Panc1 (cell line): ENCODE measurements at regions not wholly inside any gene's neighbourhood (a gene's known extent, or its start where the extent isn't known, plus 50 kb on each side); places are given as distances from the start of the nearest gene placed in this dataset.

Experiments used
- ATAC-seq: fragments of 200-7000 bp; cut with Tn5 transposase; 2 replicates; pipeline ENCODE4 v1.9.1; 2020; ENCODE audit warnings: mild to moderate bottlenecking, moderate library complexity
- BruUV-seq: library from RNA; stranded (reverse); fragments of 400-500 nt; replicated peaks from 2 replicates; lab custom pipeline; 2021; lab: Mats Ljungman, UMichigan
- CTCF ChIA-PET: fragments of 300-600 bp; sonication (Branson Sonifier 250); formaldehyde crosslinking; loops from one replicate; lab custom pipeline; 2022; ENCODE audit warnings: antibody characterized with exemption; lab: Charles Lee
- POLR2A ChIA-PET: fragments of 300-600 bp; sonication (Branson Sonifier 250); formaldehyde crosslinking; loops from one replicate; lab custom pipeline; 2022; ENCODE audit warnings: antibody characterized with exemption; lab: Charles Lee
- DNase-seq: peaks from one replicate; pipeline ENCODE4 v3.0.0-alpha.2; 2010; ENCODE audit warnings: low read depth, low spot score
- H3K27ac ChIP-seq: 2 replicates; pipeline ENCODE4 v1.5.1; 2011; ENCODE audit warnings: mild to moderate bottlenecking, low read length, inconsistent platforms
- H3K27me3 ChIP-seq: fragments of 200-500 bp; sonication (Bioruptor generic); 2 replicates; pipeline ENCODE4 v1.6.0; 2014; ENCODE audit warnings: low read length, inconsistent platforms; ENCODE audit not compliant: control insufficient read depth, insufficient read depth
- H3K36me3 ChIP-seq: fragments of 200-500 bp; sonication (Bioruptor generic); 2 replicates; pipeline ENCODE4 v1.5.1; 2014; ENCODE audit warnings: inconsistent platforms, mild to moderate bottlenecking, low read length, moderate library complexity; ENCODE audit not compliant: control insufficient read depth, insufficient read depth
- H3K4me1 ChIP-seq: 2 replicates; pipeline ENCODE4 v1.5.1; 2011; ENCODE audit warnings: inconsistent platforms, mild to moderate bottlenecking, low read length, moderate library complexity; ENCODE audit not compliant: control insufficient read depth, insufficient read depth
- H3K4me3 ChIP-seq, 2 experiments: 2 replicates each; pipeline ENCODE4 v1.5.1; 2011 to 2012; ENCODE audit warnings: low read depth in 2 of 2, low read length in 2 of 2, mild to moderate bottlenecking in 2 of 2, inconsistent platforms in 1 of 2, moderate library complexity in 1 of 2
- H3K9me3 ChIP-seq: fragments of 200-500 bp; sonication (Bioruptor generic); 2 replicates; pipeline ENCODE4 v1.5.1; 2014; ENCODE audit warnings: low read depth, mild to moderate bottlenecking, inconsistent platforms, low read length, moderate library complexity; ENCODE audit not compliant: control insufficient read depth, insufficient read depth
- POLR2AphosphoS5 ChIP-seq: IDR thresholded peaks from 2 replicates; pipeline ENCODE4 v1.6.1; 2012; ENCODE audit warnings: mild to moderate bottlenecking, low read depth, low read length, moderate library complexity
- SIN3A ChIP-seq: IDR thresholded peaks from 2 replicates; pipeline ENCODE4 v1.6.1; 2012; ENCODE audit warnings: low read depth, mild to moderate bottlenecking, low read length, moderate library complexity, borderline replicate concordance; ENCODE audit not compliant: insufficient read depth
- TCF7L2 ChIP-seq: IDR thresholded peaks from 2 replicates; pipeline ENCODE4 v1.6.1; 2011; ENCODE audit warnings: mild to moderate bottlenecking, low read depth, low read length, inconsistent platforms
- in situ Hi-C: cut with HindIII; loops from 2 replicates; pipeline ENCODE4 v1.10.0; 2016; ENCODE audit warnings: low sequenced_read_pairs, low pct_unique_long_range_greater_than_20kb
- intact Hi-C: fragments of 100-400 bp; cut with micrococcal nuclease; formaldehyde crosslinking; loops from one replicate; pipeline ENCODE4 v1.10.0; 2022; ENCODE audit not compliant: unreplicated experiment
- TF ChIP-seq, protein P1 (sequence below), 2 experiments: IDR thresholded peaks; 2 replicates each; pipeline ENCODE4 v1.6.1; 2011 to 2012; ENCODE audit warnings: low read depth in 2 of 2, control low read depth in 1 of 2, low read length in 1 of 2, mild to moderate bottlenecking in 1 of 2, moderate library complexity in 1 of 2; ENCODE audit not compliant: insufficient read depth in 1 of 2
- TF ChIP-seq, protein P2 (sequence below): fragments of 450-650 bp; IDR thresholded peaks from 2 replicates; pipeline ENCODE4 v1.5.1; 2017; ENCODE audit warnings: mild to moderate bottlenecking

GRCh38 chr1:187509091-187509490 is 680.3 kb downstream of the PLA2G4A start:
- in situ Hi-C loops (no loop called here), intact Hi-C loops (no loop called here)
- no peaks in the 10 kb centered on the region for H3K36me3 ChIP-seq
- H3K27me3 ChIP-seq = no peaks in the 10 kb centered on the region
- ChIA-PET POLR2A (no interaction called here), CTCF (no interaction called here)
- H3K9me3 ChIP-seq = no peaks in the 10 kb centered on the region
- no peak for DNase-seq
- TF ChIP-seq POLR2AphosphoS5 (no peak), TCF7L2 (no peak), SIN3A (no peak)
- TF ChIP-seq, protein P1, sequence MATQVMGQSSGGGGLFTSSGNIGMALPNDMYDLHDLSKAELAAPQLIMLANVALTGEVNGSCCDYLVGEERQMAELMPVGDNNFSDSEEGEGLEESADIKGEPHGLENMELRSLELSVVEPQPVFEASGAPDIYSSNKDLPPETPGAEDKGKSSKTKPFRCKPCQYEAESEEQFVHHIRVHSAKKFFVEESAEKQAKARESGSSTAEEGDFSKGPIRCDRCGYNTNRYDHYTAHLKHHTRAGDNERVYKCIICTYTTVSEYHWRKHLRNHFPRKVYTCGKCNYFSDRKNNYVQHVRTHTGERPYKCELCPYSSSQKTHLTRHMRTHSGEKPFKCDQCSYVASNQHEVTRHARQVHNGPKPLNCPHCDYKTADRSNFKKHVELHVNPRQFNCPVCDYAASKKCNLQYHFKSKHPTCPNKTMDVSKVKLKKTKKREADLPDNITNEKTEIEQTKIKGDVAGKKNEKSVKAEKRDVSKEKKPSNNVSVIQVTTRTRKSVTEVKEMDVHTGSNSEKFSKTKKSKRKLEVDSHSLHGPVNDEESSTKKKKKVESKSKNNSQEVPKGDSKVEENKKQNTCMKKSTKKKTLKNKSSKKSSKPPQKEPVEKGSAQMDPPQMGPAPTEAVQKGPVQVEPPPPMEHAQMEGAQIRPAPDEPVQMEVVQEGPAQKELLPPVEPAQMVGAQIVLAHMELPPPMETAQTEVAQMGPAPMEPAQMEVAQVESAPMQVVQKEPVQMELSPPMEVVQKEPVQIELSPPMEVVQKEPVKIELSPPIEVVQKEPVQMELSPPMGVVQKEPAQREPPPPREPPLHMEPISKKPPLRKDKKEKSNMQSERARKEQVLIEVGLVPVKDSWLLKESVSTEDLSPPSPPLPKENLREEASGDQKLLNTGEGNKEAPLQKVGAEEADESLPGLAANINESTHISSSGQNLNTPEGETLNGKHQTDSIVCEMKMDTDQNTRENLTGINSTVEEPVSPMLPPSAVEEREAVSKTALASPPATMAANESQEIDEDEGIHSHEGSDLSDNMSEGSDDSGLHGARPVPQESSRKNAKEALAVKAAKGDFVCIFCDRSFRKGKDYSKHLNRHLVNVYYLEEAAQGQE (IDR thresholded peaks at IDR 0.05; ENCODE audit: insufficient read depth in 1 of 2, low read depth in 2 of 2, low read length in 1 of 2) = no peak
- TF ChIP-seq, protein P2, sequence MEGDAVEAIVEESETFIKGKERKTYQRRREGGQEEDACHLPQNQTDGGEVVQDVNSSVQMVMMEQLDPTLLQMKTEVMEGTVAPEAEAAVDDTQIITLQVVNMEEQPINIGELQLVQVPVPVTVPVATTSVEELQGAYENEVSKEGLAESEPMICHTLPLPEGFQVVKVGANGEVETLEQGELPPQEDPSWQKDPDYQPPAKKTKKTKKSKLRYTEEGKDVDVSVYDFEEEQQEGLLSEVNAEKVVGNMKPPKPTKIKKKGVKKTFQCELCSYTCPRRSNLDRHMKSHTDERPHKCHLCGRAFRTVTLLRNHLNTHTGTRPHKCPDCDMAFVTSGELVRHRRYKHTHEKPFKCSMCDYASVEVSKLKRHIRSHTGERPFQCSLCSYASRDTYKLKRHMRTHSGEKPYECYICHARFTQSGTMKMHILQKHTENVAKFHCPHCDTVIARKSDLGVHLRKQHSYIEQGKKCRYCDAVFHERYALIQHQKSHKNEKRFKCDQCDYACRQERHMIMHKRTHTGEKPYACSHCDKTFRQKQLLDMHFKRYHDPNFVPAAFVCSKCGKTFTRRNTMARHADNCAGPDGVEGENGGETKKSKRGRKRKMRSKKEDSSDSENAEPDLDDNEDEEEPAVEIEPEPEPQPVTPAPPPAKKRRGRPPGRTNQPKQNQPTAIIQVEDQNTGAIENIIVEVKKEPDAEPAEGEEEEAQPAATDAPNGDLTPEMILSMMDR = no peak
- no peaks in the 10 kb centered on the region for H3K4me1 ChIP-seq
- no peak overlapping the region for H3K27ac ChIP-seq
- no TSS peak for BruUV-seq
- no peak for ATAC-seq
- H3K4me3 ChIP-seq = no peak overlapping the region

- Histone ChIP-seq H3K4me3 (no peak overlapping the region), H3K4me1 (no peaks in the 10 kb centered on the region), H3K27ac (no peak overlapping the region), H3K27me3 (no peaks in the 10 kb centered on the region), H3K9me3 (no peaks in the 10 kb centered on the region), H3K36me3 (no peaks in the 10 kb centered on the region)
- in situ Hi-C loops (no loop called here), intact Hi-C loops (no loop called here)
- DNase-seq = no peak
- no TSS peak for BruUV-seq
- CTCF ChIA-PET = no interaction called here
- TF ChIP-seq, protein P1 (IDR thresholded peaks at IDR 0.05; ENCODE audit: insufficient read depth in 1 of 2, low read depth in 2 of 2, low read length in 1 of 2) = no peak
- no peak for TF ChIP-seq SIN3A
- TF ChIP-seq POLR2AphosphoS5 = no peak
- no peak for TF ChIP-seq TCF7L2
- TF ChIP-seq, protein P2 = no peak
- POLR2A ChIA-PET = no interaction called here
- ATAC-seq = no peak
Measured at GRCh38 chr1:187513190-187513589, 684.4 kb downstream of the PLA2G4A start.
